Glutamatergic neuron (in vitro differentiated cells): ENCODE measurements at regions not wholly inside any gene's neighbourhood (a gene's known extent, or its start where the extent isn't known, plus 50 kb on each side); places are given as distances from the start of the nearest gene placed in this dataset.
"Not testable (repeated sequence)": the region's sequence is repeated elsewhere in the genome, so short reads cannot be mapped to it uniquely, and the experiment has no call there.

Source experiments
- DNase-seq: peaks from one replicate; pipeline ENCODE4 v3.0.0; 2022
- H3K27ac Mint-ChIP-seq: one replicate; pipeline ENCODE4 v1.8.0; 2020; ENCODE audit warnings: mild to moderate bottlenecking, mixed read lengths, inconsistent platforms; ENCODE audit not compliant: unreplicated experiment
- H3K27me3 Mint-ChIP-seq: one replicate; pipeline ENCODE4 v1.8.0; 2020; ENCODE audit warnings: mild to moderate bottlenecking, moderate library complexity, mixed read lengths, inconsistent platforms; ENCODE audit not compliant: unreplicated experiment
- H3K36me3 Mint-ChIP-seq: one replicate; pipeline ENCODE4 v1.8.0; 2020; ENCODE audit warnings: mild to moderate bottlenecking, mixed read lengths, inconsistent platforms; ENCODE audit not compliant: unreplicated experiment
- H3K4me1 Mint-ChIP-seq: one replicate; pipeline ENCODE4 v1.8.0; 2020; ENCODE audit warnings: mild to moderate bottlenecking, low read depth, mixed read lengths, inconsistent platforms; ENCODE audit not compliant: unreplicated experiment
- H3K4me3 Mint-ChIP-seq: one replicate; pipeline ENCODE4 v1.8.0; 2020; ENCODE audit warnings: mild to moderate bottlenecking, mixed read lengths, inconsistent platforms; ENCODE audit not compliant: unreplicated experiment
- H3K9me3 Mint-ChIP-seq: one replicate; pipeline ENCODE4 v1.8.0; 2020; ENCODE audit warnings: mild to moderate bottlenecking, moderate library complexity, mixed read lengths, inconsistent platforms; ENCODE audit not compliant: unreplicated experiment
- TF ChIP-seq, protein P1 (sequence below): fragments of 200-600 bp; sonication (generic); IDR thresholded peaks from one replicate; pipeline ENCODE4 v1.5.0; 2021; ENCODE audit not compliant: partially characterized antibody, unreplicated experiment

DNA sequence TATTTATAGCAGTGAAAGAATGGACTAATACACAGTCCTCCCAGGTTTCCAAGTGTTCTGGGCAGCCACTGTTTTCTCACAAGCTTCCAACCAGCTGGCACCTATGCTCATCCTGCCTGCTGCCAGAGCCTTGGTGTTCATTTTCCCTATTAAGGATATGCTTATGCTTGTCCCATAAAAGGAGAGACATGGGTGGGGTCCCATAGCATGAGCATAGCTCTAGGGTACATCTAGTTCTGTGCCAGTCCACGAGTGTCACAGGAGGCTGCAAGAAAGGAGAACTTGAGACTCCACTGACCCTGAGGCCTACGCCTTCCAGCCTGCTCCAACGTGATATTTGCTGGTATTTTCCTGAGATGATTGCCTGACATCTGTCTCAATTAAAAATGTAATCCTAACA is 192.4 kb upstream of the PTGFR start:
- no peaks in the 10 kb centered on the region for H3K4me1 Mint-ChIP-seq
- TF ChIP-seq, protein P1, sequence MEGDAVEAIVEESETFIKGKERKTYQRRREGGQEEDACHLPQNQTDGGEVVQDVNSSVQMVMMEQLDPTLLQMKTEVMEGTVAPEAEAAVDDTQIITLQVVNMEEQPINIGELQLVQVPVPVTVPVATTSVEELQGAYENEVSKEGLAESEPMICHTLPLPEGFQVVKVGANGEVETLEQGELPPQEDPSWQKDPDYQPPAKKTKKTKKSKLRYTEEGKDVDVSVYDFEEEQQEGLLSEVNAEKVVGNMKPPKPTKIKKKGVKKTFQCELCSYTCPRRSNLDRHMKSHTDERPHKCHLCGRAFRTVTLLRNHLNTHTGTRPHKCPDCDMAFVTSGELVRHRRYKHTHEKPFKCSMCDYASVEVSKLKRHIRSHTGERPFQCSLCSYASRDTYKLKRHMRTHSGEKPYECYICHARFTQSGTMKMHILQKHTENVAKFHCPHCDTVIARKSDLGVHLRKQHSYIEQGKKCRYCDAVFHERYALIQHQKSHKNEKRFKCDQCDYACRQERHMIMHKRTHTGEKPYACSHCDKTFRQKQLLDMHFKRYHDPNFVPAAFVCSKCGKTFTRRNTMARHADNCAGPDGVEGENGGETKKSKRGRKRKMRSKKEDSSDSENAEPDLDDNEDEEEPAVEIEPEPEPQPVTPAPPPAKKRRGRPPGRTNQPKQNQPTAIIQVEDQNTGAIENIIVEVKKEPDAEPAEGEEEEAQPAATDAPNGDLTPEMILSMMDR = no peak
- no peaks in the 10 kb centered on the region for H3K27me3 Mint-ChIP-seq
- H3K27ac Mint-ChIP-seq = no peak overlapping the region
- H3K36me3 Mint-ChIP-seq = no peaks in the 10 kb centered on the region
- H3K4me3 Mint-ChIP-seq = no peak overlapping the region
- DNase-seq = no peak
- H3K9me3 Mint-ChIP-seq = peaks cover 2% of the 10 kb centered on the region

DNA sequence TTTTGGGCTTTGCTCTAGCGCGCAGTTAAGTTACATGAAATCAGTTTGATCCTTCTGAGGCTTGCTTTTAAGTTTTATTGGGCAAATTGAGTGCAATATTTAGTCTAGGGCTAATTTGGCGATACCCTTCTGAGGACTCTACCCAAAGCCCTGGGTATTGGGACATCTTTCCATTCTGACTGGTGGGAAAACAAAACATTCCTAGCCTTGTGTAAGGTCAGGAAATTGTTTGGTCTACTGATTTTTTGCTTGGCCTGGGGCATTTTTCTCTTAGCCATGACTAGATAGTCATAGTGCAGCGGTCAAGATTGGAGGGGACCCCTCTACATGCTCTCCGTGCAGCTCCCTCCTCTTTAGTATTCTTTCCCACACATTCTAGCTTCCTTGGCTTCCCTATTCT is 189.6 kb upstream of the PTGFR start:
- TF ChIP-seq, protein P1 = no peak
- H3K36me3 Mint-ChIP-seq = no peaks in the 10 kb centered on the region

DNA sequence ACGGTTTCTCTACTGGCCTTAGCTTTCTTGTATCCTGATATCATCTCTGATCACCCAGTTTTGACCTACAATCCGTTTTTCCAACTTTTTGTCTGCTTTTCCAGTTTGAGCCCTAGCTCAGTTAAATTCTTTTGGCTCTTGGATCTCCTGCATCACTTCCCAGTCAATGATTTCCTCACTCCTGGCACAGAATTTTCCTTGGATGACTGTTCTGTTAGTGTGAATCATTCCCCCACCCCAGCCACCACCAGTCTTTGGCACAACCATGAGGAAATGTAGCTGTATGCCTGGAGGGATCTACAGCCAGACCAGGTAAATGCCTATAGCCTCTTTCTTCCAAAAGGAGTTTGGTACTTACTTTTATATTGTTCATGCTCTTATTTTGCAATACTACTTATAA is 187.2 kb upstream of the PTGFR start:
- Mint-ChIP-seq H3K27me3 (no peaks in the 10 kb centered on the region), H3K9me3 (peaks cover 2% of the 10 kb centered on the region)

More for the DNA sequence above, 189.6 kb upstream of the PTGFR start:
- no peak overlapping the region for H3K4me3 Mint-ChIP-seq
- no peak for DNase-seq
- no peak overlapping the region for H3K27ac Mint-ChIP-seq
- H3K27me3 Mint-ChIP-seq = no peaks in the 10 kb centered on the region
- H3K9me3 Mint-ChIP-seq = peaks cover 2% of the 10 kb centered on the region
- no peaks in the 10 kb centered on the region for H3K4me1 Mint-ChIP-seq

DNA sequence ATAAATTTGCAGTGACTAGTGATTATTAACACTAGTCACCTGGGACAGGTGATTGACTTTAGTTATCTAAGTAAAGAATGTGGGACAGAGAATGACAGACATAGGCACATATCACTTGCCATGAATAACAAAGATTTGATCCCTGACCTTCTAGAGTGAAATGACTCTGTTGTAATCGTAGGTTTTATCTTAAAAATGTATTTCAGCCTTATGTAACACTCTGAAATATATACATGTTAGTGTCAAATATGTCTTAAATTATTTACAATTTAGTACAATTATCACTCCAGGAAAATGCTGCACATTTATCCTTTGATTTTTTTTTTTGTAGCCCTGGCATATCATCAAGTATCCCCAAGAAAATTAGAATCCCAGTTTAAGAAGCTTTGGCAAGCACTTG is 186.4 kb upstream of the PTGFR start:
- DNase-seq = no peak
- Mint-ChIP-seq H3K27me3 (no peaks in the 10 kb centered on the region), H3K4me1 (no peaks in the 10 kb centered on the region), H3K9me3 (peaks cover 2% of the 10 kb centered on the region), H3K4me3 (no peak overlapping the region), H3K27ac (no peak overlapping the region), H3K36me3 (no peaks in the 10 kb centered on the region)
- TF ChIP-seq, protein P1 = no peak

More for the DNA sequence above, 187.2 kb upstream of the PTGFR start:
- TF ChIP-seq, protein P1 = no peak
- no peak for DNase-seq
- Mint-ChIP-seq H3K36me3 (no peaks in the 10 kb centered on the region), H3K4me3 (no peak overlapping the region), H3K27ac (no peak overlapping the region), H3K4me1 (no peaks in the 10 kb centered on the region)

DNA sequence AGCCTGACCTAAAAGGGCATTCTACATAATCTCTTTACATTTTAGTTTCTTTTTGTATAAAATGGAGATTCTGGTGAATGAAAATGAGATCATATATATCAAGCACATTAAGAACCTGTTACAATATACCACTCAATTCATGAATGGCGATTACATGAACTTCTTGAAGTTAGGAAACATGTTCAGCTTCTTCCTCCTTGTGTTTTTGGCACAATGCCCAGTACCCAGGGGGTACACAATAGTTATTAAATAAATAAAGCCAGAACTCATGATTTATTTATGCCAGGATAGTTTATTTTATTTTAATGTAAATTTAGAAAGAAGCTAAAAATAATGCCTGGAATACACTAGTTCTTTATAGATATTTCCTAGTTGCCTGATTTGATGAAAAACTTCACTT is 186.0 kb upstream of the PTGFR start:
- H3K9me3 Mint-ChIP-seq = peaks cover 2% of the 10 kb centered on the region
- TF ChIP-seq, protein P1 = no peak
- H3K4me3 Mint-ChIP-seq = no peak overlapping the region
- H3K27me3 Mint-ChIP-seq = no peaks in the 10 kb centered on the region
- no peaks in the 10 kb centered on the region for H3K4me1 Mint-ChIP-seq
- no peaks in the 10 kb centered on the region for H3K36me3 Mint-ChIP-seq
- no peak overlapping the region for H3K27ac Mint-ChIP-seq
- no peak for DNase-seq

DNA sequence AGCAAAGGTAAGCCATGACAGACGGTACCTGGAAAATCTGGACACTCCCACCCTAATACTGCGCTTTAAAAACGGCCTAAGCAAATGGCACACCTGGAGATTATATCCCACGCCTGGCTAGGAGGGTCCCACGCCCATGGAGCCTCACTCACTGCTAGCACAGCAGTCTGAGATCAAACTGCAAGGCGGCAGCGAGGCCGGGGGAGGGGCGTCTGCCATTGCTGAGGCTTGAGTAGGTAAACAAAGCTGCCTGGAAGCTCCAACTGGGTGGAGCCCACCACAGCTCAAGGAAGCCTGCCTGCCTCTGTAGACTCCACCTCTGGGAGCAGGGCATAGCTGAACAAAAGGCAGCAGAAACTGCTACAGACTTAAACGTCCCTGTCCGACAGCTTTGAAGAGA is 180.5 kb upstream of the PTGFR start:
- H3K9me3 Mint-ChIP-seq, DNase-seq, H3K4me1 Mint-ChIP-seq, H3K36me3 Mint-ChIP-seq, H3K27me3 Mint-ChIP-seq, H3K4me3 Mint-ChIP-seq, H3K27ac Mint-ChIP-seq: not testable (repeated sequence)
